ENCODE measurements at regions not wholly inside any gene's neighbourhood (a gene's known extent, or its start where the extent isn't known, plus 50 kb on each side); places are given as distances from the start of the nearest gene placed in this dataset.

GRCh38 chr4:38317041-38317674 is 346.8 kb upstream of the KLF3 start:
- no peaks in the 10 kb centered on the region for H3K36me3 ChIP-seq (ENCODE audit: control insufficient read depth, low read depth, low read length)
- H3K9ac ChIP-seq (ENCODE audit: low read length) = no peak overlapping the region
- H3K27ac ChIP-seq (ENCODE audit: low read length) = no peak overlapping the region
- no peaks in the 10 kb centered on the region for H3K9me3 ChIP-seq (ENCODE audit: control insufficient read depth, low read depth, low read length)
- H3K27me3 ChIP-seq (ENCODE audit: control insufficient read depth, insufficient read depth, low read length) = no peaks in the 10 kb centered on the region
- peaks cover 17% of the 10 kb centered on the region for H3K4me1 ChIP-seq (ENCODE audit: control insufficient read depth, low read depth, low read length)
- no peak overlapping the region for H3K4me3 ChIP-seq (ENCODE audit: low read length)

DNA sequence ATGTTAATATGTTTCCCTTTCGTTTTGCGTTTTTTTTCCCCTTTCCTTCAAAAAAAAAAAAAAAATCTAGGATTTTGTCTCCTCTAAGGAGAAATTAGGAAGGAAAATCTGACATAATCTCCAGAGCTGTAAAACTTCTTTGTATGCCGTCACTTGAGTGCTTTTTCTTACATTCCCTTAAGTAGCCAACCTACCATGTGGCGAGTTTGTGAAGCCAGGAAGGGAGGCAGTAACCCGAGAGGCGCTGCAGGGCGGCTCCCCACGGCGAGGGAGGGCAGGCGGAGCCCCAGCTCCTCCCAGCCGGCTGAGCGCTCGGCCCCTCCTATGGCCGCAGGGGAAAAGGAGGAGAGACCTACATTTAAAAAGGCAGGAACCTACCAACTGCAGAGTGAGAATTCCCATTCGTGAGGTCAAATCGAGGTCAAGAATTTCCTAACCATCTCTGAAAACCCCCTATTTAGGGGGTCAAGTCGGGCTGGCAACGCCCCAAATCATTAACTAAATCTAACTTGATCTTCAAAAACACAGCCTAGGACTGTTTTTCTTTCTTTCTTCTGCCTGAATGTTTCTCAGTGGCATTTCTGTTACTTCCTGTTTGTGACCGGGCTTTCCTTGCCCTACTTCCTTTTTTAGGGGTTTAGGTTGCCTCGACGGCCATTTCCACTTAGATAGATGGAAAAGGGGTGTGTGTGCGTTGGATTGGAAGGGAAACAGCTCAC is 345.1 kb upstream of the KLF3 start:
- Histone ChIP-seq H3K36me3 (ENCODE audit: control insufficient read depth, low read depth, low read length) (no peaks in the 10 kb centered on the region), H3K9me3 (ENCODE audit: control insufficient read depth, low read depth, low read length) (no peaks in the 10 kb centered on the region)

GRCh38 chr4:38319456-38320342 is 344.3 kb upstream of the KLF3 start:
- H3K27ac ChIP-seq (ENCODE audit: low read length) = no peak overlapping the region
- no peaks in the 10 kb centered on the region for H3K36me3 ChIP-seq (ENCODE audit: control insufficient read depth, low read depth, low read length)
- H3K4me3 ChIP-seq (ENCODE audit: low read length) = no peak overlapping the region
- no peak overlapping the region for H3K9ac ChIP-seq (ENCODE audit: low read length)
- H3K27me3 ChIP-seq (ENCODE audit: control insufficient read depth, insufficient read depth, low read length) = no peaks in the 10 kb centered on the region
- peaks cover 17% of the 10 kb centered on the region for H3K4me1 ChIP-seq (ENCODE audit: control insufficient read depth, low read depth, low read length)
- H3K9me3 ChIP-seq (ENCODE audit: control insufficient read depth, low read depth, low read length) = no peaks in the 10 kb centered on the region

More for the DNA sequence above, 345.1 kb upstream of the KLF3 start:
- no peak overlapping the region for H3K4me3 ChIP-seq (ENCODE audit: low read length)
- H3K9ac ChIP-seq (ENCODE audit: low read length) = peak overlapping the region; percentile 19
- peaks cover 17% of the 10 kb centered on the region for H3K4me1 ChIP-seq (ENCODE audit: control insufficient read depth, low read depth, low read length)
- H3K27me3 ChIP-seq (ENCODE audit: control insufficient read depth, insufficient read depth, low read length) = no peaks in the 10 kb centered on the region
- H3K27ac ChIP-seq (ENCODE audit: low read length) = no peak overlapping the region

DNA sequence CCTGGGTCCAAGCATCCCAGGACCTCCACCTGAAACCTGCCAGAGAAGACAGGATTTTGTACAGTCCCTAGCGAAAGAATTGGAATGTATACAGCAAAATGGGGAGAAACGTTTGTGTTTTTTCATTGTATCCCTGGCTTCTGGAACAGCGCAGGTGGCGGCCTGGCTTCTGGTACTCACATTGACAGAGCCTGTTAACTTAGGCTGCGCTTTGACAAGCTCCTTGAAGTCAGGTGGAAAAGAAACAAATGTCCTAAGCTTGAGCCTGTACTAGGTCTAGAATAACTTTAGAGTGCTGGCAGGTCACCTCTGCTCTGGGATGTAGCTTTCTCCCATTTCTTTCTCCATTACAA is 343.7 kb upstream of the KLF3 start:
- Histone ChIP-seq H3K4me1 (ENCODE audit: control insufficient read depth, low read depth, low read length) (peaks cover 17% of the 10 kb centered on the region), H3K36me3 (ENCODE audit: control insufficient read depth, low read depth, low read length) (no peaks in the 10 kb centered on the region), H3K4me3 (ENCODE audit: low read length) (no peak overlapping the region), H3K9ac (ENCODE audit: low read length) (no peak overlapping the region), H3K9me3 (ENCODE audit: control insufficient read depth, low read depth, low read length) (no peaks in the 10 kb centered on the region), H3K27me3 (ENCODE audit: control insufficient read depth, insufficient read depth, low read length) (no peaks in the 10 kb centered on the region), H3K27ac (ENCODE audit: low read length) (no peak overlapping the region)

- Histone ChIP-seq H3K27me3 (ENCODE audit: control insufficient read depth, insufficient read depth, low read length) (no peaks in the 10 kb centered on the region), H3K27ac (ENCODE audit: low read length) (no peak overlapping the region), H3K9me3 (ENCODE audit: control insufficient read depth, low read depth, low read length) (no peaks in the 10 kb centered on the region), H3K4me3 (ENCODE audit: low read length) (no peak overlapping the region), H3K36me3 (ENCODE audit: control insufficient read depth, low read depth, low read length) (no peaks in the 10 kb centered on the region), H3K9ac (ENCODE audit: low read length) (no peak overlapping the region), H3K4me1 (ENCODE audit: control insufficient read depth, low read depth, low read length) (peaks cover 17% of the 10 kb centered on the region)
These were observed 343.2 kb upstream of the KLF3 start for GRCh38 chr4:38320833-38321232.

DNA sequence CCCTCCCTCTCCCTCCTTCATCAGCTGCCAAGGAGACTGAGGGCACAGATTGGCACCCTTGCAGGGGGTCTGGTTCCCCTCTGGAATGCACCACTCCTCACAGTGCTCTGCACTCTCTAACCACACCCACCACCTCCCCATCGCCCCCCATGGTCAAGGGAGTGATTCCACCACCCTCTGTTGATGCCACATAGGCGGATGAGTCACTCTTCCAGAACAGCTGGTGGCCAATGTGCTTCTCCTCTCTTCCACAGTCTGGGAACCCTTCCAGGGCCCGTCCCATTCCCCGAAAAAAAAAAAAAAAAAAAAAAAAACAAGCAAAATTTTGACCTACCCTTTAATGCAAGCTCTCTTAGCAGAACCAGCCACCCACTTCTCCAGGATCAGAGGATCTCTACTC is 341.3 kb upstream of the KLF3 start:
- H3K27me3 ChIP-seq (ENCODE audit: control insufficient read depth, insufficient read depth, low read length) = no peaks in the 10 kb centered on the region
- H3K4me3 ChIP-seq (ENCODE audit: low read length) = no peak overlapping the region
- H3K9ac ChIP-seq (ENCODE audit: low read length) = no peak overlapping the region
- no peaks in the 10 kb centered on the region for H3K36me3 ChIP-seq (ENCODE audit: control insufficient read depth, low read depth, low read length)
- H3K9me3 ChIP-seq (ENCODE audit: control insufficient read depth, low read depth, low read length) = no peaks in the 10 kb centered on the region
- H3K27ac ChIP-seq (ENCODE audit: low read length) = no peak overlapping the region
- peaks cover 17% of the 10 kb centered on the region for H3K4me1 ChIP-seq (ENCODE audit: control insufficient read depth, low read depth, low read length)

- peaks cover 19% of the 10 kb centered on the region for H3K4me1 ChIP-seq (ENCODE audit: control insufficient read depth, low read depth, low read length)
- H3K9me3 ChIP-seq (ENCODE audit: control insufficient read depth, low read depth, low read length) = no peaks in the 10 kb centered on the region
- H3K27ac ChIP-seq (ENCODE audit: low read length) = no peak overlapping the region
- H3K27me3 ChIP-seq (ENCODE audit: control insufficient read depth, insufficient read depth, low read length) = no peaks in the 10 kb centered on the region
- H3K36me3 ChIP-seq (ENCODE audit: control insufficient read depth, low read depth, low read length) = no peaks in the 10 kb centered on the region
- H3K4me3 ChIP-seq (ENCODE audit: low read length) = no peak overlapping the region
- no peak overlapping the region for H3K9ac ChIP-seq (ENCODE audit: low read length)
These were observed 340.8 kb upstream of the KLF3 start for GRCh38 chr4:38323141-38323641.

- no peak overlapping the region for H3K4me3 ChIP-seq (ENCODE audit: low read length)
- H3K27me3 ChIP-seq (ENCODE audit: control insufficient read depth, insufficient read depth, low read length) = no peaks in the 10 kb centered on the region
- peaks cover 9% of the 10 kb centered on the region for H3K4me1 ChIP-seq (ENCODE audit: control insufficient read depth, low read depth, low read length)
- H3K9me3 ChIP-seq (ENCODE audit: control insufficient read depth, low read depth, low read length) = no peaks in the 10 kb centered on the region
- no peak overlapping the region for H3K9ac ChIP-seq (ENCODE audit: low read length)
- no peaks in the 10 kb centered on the region for H3K36me3 ChIP-seq (ENCODE audit: control insufficient read depth, low read depth, low read length)
- H3K27ac ChIP-seq (ENCODE audit: low read length) = no peak overlapping the region
These were observed 339.0 kb upstream of the KLF3 start for GRCh38 chr4:38324861-38325628.

DNA sequence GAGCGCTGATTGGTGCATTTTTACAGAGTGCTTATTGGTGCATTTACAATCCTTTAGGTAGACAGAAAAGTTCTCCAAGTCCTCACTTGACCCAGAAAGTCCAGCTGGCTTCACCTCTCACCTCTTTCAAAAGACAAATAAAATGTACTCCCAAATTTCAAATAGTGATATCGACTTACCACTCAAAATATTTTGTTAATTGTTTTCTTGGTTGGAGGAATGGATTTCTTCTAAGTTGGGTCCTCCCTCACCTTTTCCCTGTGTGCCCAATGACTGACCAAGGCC is 338.4 kb upstream of the KLF3 start:
- no peaks in the 10 kb centered on the region for H3K27me3 ChIP-seq (ENCODE audit: control insufficient read depth, insufficient read depth, low read length)
- H3K4me1 ChIP-seq (ENCODE audit: control insufficient read depth, low read depth, low read length) = peaks cover 7% of the 10 kb centered on the region
- no peaks in the 10 kb centered on the region for H3K9me3 ChIP-seq (ENCODE audit: control insufficient read depth, low read depth, low read length)
- H3K27ac ChIP-seq (ENCODE audit: low read length) = no peak overlapping the region
- H3K4me3 ChIP-seq (ENCODE audit: low read length) = no peak overlapping the region
- H3K36me3 ChIP-seq (ENCODE audit: control insufficient read depth, low read depth, low read length) = no peaks in the 10 kb centered on the region
- H3K9ac ChIP-seq (ENCODE audit: low read length) = no peak overlapping the region

- H3K4me1 ChIP-seq (ENCODE audit: control insufficient read depth, low read depth, low read length) = peaks cover 7% of the 10 kb centered on the region
- H3K36me3 ChIP-seq (ENCODE audit: control insufficient read depth, low read depth, low read length) = no peaks in the 10 kb centered on the region
- H3K4me3 ChIP-seq (ENCODE audit: low read length) = no peak overlapping the region
- no peaks in the 10 kb centered on the region for H3K9me3 ChIP-seq (ENCODE audit: control insufficient read depth, low read depth, low read length)
- no peak overlapping the region for H3K27ac ChIP-seq (ENCODE audit: low read length)
- H3K27me3 ChIP-seq (ENCODE audit: control insufficient read depth, insufficient read depth, low read length) = no peaks in the 10 kb centered on the region
- H3K9ac ChIP-seq (ENCODE audit: low read length) = no peak overlapping the region
These were observed 337.5 kb upstream of the KLF3 start for GRCh38 chr4:38326499-38326898.

DNA sequence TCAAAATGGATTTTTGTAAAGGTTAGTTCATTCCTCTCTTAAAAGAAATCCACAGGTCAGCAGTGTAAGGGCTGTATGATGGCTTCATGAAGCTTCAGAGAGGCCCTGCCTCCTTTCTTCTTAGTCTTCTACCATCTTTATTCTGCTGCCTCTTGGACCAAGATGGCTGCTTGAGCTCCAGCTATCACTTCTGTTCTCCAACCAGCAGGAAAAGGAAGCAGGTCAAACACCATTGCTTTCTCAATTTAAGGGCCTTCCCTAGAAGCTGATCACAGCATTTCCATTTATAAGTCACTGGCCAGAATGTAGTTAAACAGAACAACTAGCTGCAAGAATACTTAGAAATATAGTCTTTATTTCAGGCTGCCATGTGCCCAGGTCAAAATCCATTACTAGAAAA is 336.8 kb upstream of the KLF3 start:
- H3K27ac ChIP-seq (ENCODE audit: low read length) = no peak overlapping the region

More for the DNA sequence above, 336.8 kb upstream of the KLF3 start:
- peaks cover 7% of the 10 kb centered on the region for H3K4me1 ChIP-seq (ENCODE audit: control insufficient read depth, low read depth, low read length)
- H3K9ac ChIP-seq (ENCODE audit: low read length) = no peak overlapping the region
- H3K4me3 ChIP-seq (ENCODE audit: low read length) = no peak overlapping the region
- no peaks in the 10 kb centered on the region for H3K9me3 ChIP-seq (ENCODE audit: control insufficient read depth, low read depth, low read length)
- no peaks in the 10 kb centered on the region for H3K36me3 ChIP-seq (ENCODE audit: control insufficient read depth, low read depth, low read length)
- H3K27me3 ChIP-seq (ENCODE audit: control insufficient read depth, insufficient read depth, low read length) = no peaks in the 10 kb centered on the region

Measured in iPS-18a (cell line).